Lower leg skin (tissue), 3 donors: ENCODE measurements at regions not wholly inside any gene's neighbourhood (a gene's known extent, or its start where the extent isn't known, plus 50 kb on each side); places are given as distances from the start of the nearest gene placed in this dataset.

Experiments used
- CTCF ChIP-seq, 3 donors: fragments of 450-650 bp; IDR thresholded peaks; one replicate each; pipeline ENCODE4 v1.5.1; 2016; ENCODE audit warnings: antibody characterized with exemption in 3 of 3, mild to moderate bottlenecking in 3 of 3, moderate library complexity in 2 of 3
- POLR2A ChIP-seq, 2 donors: fragments of 450-650 bp; IDR thresholded peaks; one replicate each; pipeline ENCODE4 v1.6.1; 2016 to 2017; ENCODE audit warnings: antibody characterized with exemption in 2 of 2, mild to moderate bottlenecking in 1 of 2, moderate library complexity in 1 of 2

- TF ChIP-seq CTCF (IDR thresholded peaks at IDR 0.05), result no peak
- TF ChIP-seq POLR2A (IDR thresholded peaks at IDR 0.05), result no peak
Measured at GRCh38 chrX:139207655-139208054, 322.9 kb upstream of the F9 start.
